HG02884 (cell line): ENCODE measurements at regions not wholly inside any gene's neighbourhood (a gene's known extent, or its start where the extent isn't known, plus 50 kb on each side); places are given as distances from the start of the nearest gene placed in this dataset.

ENCODE experiments used
- ATAC-seq: cut with Tn5 transposase; IDR thresholded peaks from one replicate; pipeline ENCODE4 v1.9.1; 2021; ENCODE audit warnings: mild to moderate bottlenecking, moderate library complexity; ENCODE audit not compliant: unreplicated experiment

- ATAC-seq, result no peak
Observed at GRCh38 chr18:24975496-24976372, 376.2 kb downstream of the ZNF521 start.

GRCh38 chr18:24976502-24976901, 375.5 kb downstream of the ZNF521 start:
- ATAC-seq, result no peak

GRCh38 chr18:24979235-24979634, 372.7 kb downstream of the ZNF521 start:
- no peak for ATAC-seq

GRCh38 chr18:24982831-24983230, 369.1 kb downstream of the ZNF521 start:
- ATAC-seq, result no peak

- ATAC-seq, result no peak
Observed at GRCh38 chr18:24983566-24984139, 368.3 kb downstream of the ZNF521 start.

- no peak for ATAC-seq
Observed at GRCh38 chr18:24985586-24985985, 366.4 kb downstream of the ZNF521 start.

GRCh38 chr18:24986666-24987302, 365.2 kb downstream of the ZNF521 start:
- ATAC-seq, result no peak

- ATAC-seq, result no peak
Observed at GRCh38 chr18:24987303-24988252, 364.4 kb downstream of the ZNF521 start.

- ATAC-seq, result no peak
Observed at GRCh38 chr18:24988253-24988840, 363.6 kb downstream of the ZNF521 start.

GRCh38 chr18:24989760-24990593, 362.0 kb downstream of the ZNF521 start:
- ATAC-seq, result no peak

GRCh38 chr18:24990671-24991134, 361.3 kb downstream of the ZNF521 start:
- no peak for ATAC-seq

GRCh38 chr18:24991141-24992060, 360.6 kb downstream of the ZNF521 start:
- ATAC-seq, result no peak

GRCh38 chr18:24992491-24992890, 359.5 kb downstream of the ZNF521 start:
- no peak for ATAC-seq

- no peak for ATAC-seq
Observed at GRCh38 chr18:24993628-24994027, 358.3 kb downstream of the ZNF521 start.

GRCh38 chr18:24995056-24995455, 356.9 kb downstream of the ZNF521 start:
- no peak for ATAC-seq

GRCh38 chr18:24995755-24996154, 356.2 kb downstream of the ZNF521 start:
- no peak for ATAC-seq

- ATAC-seq, result no peak
Observed at GRCh38 chr18:24999650-25000267, 352.2 kb downstream of the ZNF521 start.

GRCh38 chr18:25001803-25002202, 350.2 kb downstream of the ZNF521 start:
- ATAC-seq, result no peak
